ENCODE measurements at regions not wholly inside any gene's neighbourhood (a gene's known extent, or its start where the extent isn't known, plus 50 kb on each side); places are given as distances from the start of the nearest gene placed in this dataset.
"Not testable (repeated sequence)": the region's sequence is repeated elsewhere in the genome, so short reads cannot be mapped to it uniquely, and the experiment has no call there.

DNA sequence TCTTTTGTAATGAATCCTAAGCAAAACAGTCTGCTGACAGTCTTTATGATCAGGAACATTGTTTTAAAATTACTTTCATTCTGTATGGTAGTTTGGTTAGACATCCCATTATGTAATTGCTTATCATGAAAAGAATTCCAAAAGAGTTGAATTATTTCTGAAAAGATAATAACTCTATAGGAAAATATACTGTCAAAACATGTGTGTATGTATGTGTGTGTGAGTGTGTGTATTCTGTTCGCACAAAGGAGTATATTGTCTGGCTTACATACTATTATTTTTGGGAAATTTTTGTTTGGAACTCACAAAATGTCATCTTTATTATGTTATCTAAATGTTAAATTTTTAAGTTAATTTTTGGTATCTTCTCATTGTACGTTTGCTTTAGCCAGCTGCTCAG, 1075.9 kb downstream of the ZPLD1 start:
- Mint-ChIP-seq H3K27ac (no peak overlapping the region), H3K27me3 (no peaks in the 10 kb centered on the region), H3K36me3 (no peaks in the 10 kb centered on the region), H3K4me3 (no peak overlapping the region), H3K9me3 (no peaks in the 10 kb centered on the region), H3K4me1 (ENCODE audit: unreplicated experiment) (no peaks in the 10 kb centered on the region)
- TF ChIP-seq, protein P1, sequence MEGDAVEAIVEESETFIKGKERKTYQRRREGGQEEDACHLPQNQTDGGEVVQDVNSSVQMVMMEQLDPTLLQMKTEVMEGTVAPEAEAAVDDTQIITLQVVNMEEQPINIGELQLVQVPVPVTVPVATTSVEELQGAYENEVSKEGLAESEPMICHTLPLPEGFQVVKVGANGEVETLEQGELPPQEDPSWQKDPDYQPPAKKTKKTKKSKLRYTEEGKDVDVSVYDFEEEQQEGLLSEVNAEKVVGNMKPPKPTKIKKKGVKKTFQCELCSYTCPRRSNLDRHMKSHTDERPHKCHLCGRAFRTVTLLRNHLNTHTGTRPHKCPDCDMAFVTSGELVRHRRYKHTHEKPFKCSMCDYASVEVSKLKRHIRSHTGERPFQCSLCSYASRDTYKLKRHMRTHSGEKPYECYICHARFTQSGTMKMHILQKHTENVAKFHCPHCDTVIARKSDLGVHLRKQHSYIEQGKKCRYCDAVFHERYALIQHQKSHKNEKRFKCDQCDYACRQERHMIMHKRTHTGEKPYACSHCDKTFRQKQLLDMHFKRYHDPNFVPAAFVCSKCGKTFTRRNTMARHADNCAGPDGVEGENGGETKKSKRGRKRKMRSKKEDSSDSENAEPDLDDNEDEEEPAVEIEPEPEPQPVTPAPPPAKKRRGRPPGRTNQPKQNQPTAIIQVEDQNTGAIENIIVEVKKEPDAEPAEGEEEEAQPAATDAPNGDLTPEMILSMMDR (conservative IDR thresholded peaks at IDR 0.05) = no peak
- no peak for DNase-seq (ENCODE audit: extremely low spot score, unreplicated experiment)

DNA sequence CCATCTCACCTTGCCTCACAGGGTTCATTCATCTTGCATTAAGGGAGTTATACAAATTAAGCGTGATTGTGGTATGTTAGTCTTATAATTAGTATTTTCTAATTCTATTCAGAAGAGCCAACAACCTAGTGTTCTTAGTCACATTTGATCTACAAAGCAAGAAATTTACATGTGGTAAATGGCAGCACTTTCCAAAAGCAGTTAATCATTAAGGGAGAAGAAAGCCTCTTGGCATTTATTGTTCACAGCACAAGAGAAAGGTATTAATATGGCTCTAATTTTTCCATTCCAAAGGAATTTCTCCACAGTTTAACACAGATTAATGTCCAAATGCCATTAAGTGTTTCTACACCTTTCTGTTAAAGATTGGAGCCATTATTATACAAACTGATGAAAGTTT, 1077.1 kb downstream of the ZPLD1 start:
- Mint-ChIP-seq H3K9me3 (no peaks in the 10 kb centered on the region), H3K27me3 (no peaks in the 10 kb centered on the region), H3K36me3 (no peaks in the 10 kb centered on the region), H3K4me1 (ENCODE audit: unreplicated experiment) (no peaks in the 10 kb centered on the region), H3K4me3 (no peak overlapping the region), H3K27ac (no peak overlapping the region)
- DNase-seq (ENCODE audit: extremely low spot score, unreplicated experiment) = no peak
- TF ChIP-seq, protein P1 (conservative IDR thresholded peaks at IDR 0.05) = no peak

DNA sequence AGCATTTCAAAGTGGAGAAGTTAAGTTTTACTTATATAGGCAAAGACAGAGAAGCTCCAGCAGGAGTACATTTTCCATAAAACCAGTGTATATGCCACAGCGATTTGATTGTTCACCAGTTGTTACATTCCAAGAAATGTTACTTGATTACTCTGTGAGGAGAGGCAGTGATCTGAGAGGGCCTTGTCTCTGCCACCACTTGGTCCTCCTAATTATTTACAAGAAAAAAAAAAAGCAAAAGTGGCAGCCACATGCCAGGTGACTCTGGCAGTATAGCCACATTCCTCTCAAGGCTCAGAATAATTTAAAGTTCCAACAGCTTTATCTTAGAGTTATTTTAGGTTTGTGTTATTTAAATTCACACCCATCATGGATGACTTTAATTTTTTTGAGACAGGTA, 1077.8 kb downstream of the ZPLD1 start:
- no peaks in the 10 kb centered on the region for H3K4me1 Mint-ChIP-seq (ENCODE audit: unreplicated experiment)
- no peak overlapping the region for H3K27ac Mint-ChIP-seq
- H3K27me3 Mint-ChIP-seq = no peaks in the 10 kb centered on the region
- H3K36me3 Mint-ChIP-seq = no peaks in the 10 kb centered on the region
- H3K4me3 Mint-ChIP-seq = no peak overlapping the region
- DNase-seq (ENCODE audit: extremely low spot score, unreplicated experiment) = no peak
- H3K9me3 Mint-ChIP-seq = peaks cover 4% of the 10 kb centered on the region
- TF ChIP-seq, protein P1 (conservative IDR thresholded peaks at IDR 0.05) = no peak

DNA sequence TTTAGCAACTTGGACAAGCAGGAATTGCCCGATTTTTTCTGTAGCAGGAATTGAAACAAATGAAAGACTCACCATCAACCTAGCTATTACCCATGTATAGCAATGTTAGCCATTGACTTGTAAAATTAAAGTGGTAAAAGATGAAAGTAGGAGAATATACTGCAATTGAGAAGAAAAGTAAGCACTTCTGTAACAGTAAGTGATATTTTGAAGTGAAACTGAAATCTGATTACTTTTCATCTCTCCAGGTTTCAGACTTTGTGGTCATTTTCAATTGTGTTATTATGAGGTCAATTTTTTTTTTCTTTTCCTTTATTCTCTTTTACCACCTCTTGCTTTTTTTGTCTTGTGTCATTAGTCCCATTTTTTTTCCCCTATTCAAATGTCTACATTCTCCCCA, 1078.2 kb downstream of the ZPLD1 start:
- DNase-seq (ENCODE audit: extremely low spot score, unreplicated experiment) = no peak
- Mint-ChIP-seq H3K36me3 (no peaks in the 10 kb centered on the region), H3K27ac (no peak overlapping the region), H3K4me3 (no peak overlapping the region), H3K27me3 (no peaks in the 10 kb centered on the region), H3K9me3 (peaks cover 4% of the 10 kb centered on the region), H3K4me1 (ENCODE audit: unreplicated experiment) (no peaks in the 10 kb centered on the region)
- TF ChIP-seq, protein P1 (conservative IDR thresholded peaks at IDR 0.05) = no peak

DNA sequence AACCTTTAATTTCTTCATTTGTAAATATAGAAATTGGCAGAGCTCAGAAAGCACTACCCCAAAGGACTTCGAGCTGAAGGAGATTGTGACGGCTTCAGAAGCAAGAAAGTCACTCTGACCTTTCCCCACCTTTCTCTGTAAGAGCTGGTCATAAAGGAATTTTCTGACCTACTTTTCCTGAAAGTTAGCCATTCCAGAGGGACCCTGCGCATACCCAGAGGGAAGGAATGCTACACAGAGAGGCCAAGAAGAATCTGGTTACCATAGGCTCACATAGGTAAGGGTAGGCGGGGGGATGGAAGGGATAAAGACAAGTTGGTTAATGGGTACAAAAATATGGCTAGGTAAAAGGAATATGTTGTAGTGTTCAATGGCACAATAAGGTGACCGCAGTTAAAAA, 1080.3 kb downstream of the ZPLD1 start:
- H3K27me3 Mint-ChIP-seq = no peaks in the 10 kb centered on the region
- no peak for DNase-seq (ENCODE audit: extremely low spot score, unreplicated experiment)
- no peak overlapping the region for H3K4me3 Mint-ChIP-seq
- TF ChIP-seq, protein P1 (conservative IDR thresholded peaks at IDR 0.05) = no peak
- H3K36me3 Mint-ChIP-seq = no peaks in the 10 kb centered on the region
- H3K4me1 Mint-ChIP-seq (ENCODE audit: unreplicated experiment) = no peaks in the 10 kb centered on the region
- no peak overlapping the region for H3K27ac Mint-ChIP-seq
- peaks cover 7% of the 10 kb centered on the region for H3K9me3 Mint-ChIP-seq

DNA sequence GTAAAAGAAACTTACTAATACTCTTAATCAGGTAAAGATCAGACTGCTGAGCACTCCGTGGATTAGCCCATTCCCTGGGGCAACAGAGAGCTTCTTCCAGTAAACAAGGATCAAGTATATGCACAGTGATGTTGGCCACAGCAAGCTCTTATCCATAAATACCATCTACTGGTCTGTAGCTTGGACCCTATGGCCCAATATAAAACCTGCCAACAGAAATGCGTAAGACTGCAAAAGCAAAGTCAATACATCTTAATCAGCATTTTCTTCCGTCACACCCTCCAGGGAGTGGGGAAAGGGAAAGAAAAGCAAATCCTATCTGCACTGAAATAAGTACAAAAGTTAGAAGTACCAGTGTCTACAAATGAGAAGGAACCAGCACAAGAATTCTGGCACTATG, 1082.1 kb downstream of the ZPLD1 start:
- H3K36me3 Mint-ChIP-seq = no peaks in the 10 kb centered on the region
- H3K9me3 Mint-ChIP-seq = peaks cover 9% of the 10 kb centered on the region
- TF ChIP-seq, protein P1 (conservative IDR thresholded peaks at IDR 0.05) = no peak
- H3K4me3 Mint-ChIP-seq = no peak overlapping the region
- no peaks in the 10 kb centered on the region for H3K4me1 Mint-ChIP-seq (ENCODE audit: unreplicated experiment)
- DNase-seq (ENCODE audit: extremely low spot score, unreplicated experiment) = no peak
- no peaks in the 10 kb centered on the region for H3K27me3 Mint-ChIP-seq
- H3K27ac Mint-ChIP-seq = no peak overlapping the region

DNA sequence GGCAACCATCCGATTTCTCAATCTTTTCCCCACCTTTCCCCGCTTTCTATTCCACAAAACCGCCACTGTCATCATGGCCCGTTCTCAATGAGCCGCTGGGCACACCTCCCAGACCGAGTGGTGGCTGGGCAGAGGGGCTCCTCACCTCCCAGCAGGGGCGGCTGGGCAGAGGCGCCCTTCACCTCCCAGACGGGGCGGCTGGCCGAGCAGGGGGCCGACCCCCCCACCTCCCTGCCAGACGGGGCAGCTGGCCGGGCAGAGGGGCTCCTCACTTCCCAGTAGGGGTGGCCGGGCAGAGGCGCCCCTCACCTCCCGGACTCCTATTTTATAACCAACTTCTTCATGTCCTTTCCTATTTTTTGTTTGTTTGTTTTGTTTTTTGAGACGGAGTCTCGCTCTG, 1096.5 kb downstream of the ZPLD1 start:
- H3K4me1 Mint-ChIP-seq (ENCODE audit: unreplicated experiment); H3K27ac Mint-ChIP-seq; H3K4me3 Mint-ChIP-seq; H3K36me3 Mint-ChIP-seq; H3K27me3 Mint-ChIP-seq; H3K9me3 Mint-ChIP-seq; DNase-seq (ENCODE audit: extremely low spot score, unreplicated experiment): not testable (repeated sequence)

All from type B pancreatic cell (in vitro differentiated cells).